H7 (cell line): ENCODE measurements at regions not wholly inside any gene's neighbourhood (a gene's known extent, or its start where the extent isn't known, plus 50 kb on each side); places are given as distances from the start of the nearest gene placed in this dataset.

Experiments used
- DNase-seq: peaks from one replicate; pipeline ENCODE4 v3.0.0; 2012
- H3K27me3 ChIP-seq: 2 replicates; pipeline ENCODE4 v1.6.0; 2011; ENCODE audit warnings: mild to moderate bottlenecking, low read length; ENCODE audit not compliant: control insufficient read depth, insufficient read depth
- H3K36me3 ChIP-seq: replicated peaks from 2 replicates; pipeline ENCODE4 v1.5.1; 2011; ENCODE audit warnings: low read length; ENCODE audit not compliant: control insufficient read depth, insufficient read depth
- H3K4me3 ChIP-seq: 2 replicates; pipeline ENCODE4 v1.5.1; 2011; ENCODE audit warnings: low read depth, mild to moderate bottlenecking, control low read depth, low read length, moderate library complexity; ENCODE audit not compliant: insufficient read depth

DNA sequence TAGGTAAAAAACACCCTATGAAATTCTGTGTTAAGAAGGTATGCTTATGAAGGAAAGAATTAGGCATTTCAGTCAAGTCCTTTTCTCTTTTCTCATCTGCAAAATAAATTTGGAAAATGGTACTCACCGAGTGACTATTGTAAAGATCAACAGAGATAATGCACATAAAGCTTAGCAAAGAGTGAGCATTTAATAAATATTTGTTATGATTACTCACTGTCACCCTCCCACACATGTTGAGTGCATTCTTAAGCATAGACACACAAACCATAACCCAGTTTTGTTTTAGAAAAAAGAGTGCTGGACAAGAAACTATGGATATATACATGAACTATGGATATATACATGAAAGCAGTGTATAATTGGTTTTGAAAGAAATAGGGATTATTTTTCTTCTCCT, 54.7 kb upstream of the PRLR start:
- no peaks in the 10 kb centered on the region for H3K36me3 ChIP-seq
- no peaks in the 10 kb centered on the region for H3K27me3 ChIP-seq
- no peak overlapping the region for H3K4me3 ChIP-seq
- DNase-seq: no peak

GRCh38 chr5:35284364-35284763, 54.1 kb upstream of the PRLR start:
- Histone ChIP-seq H3K36me3 (no peaks in the 10 kb centered on the region), H3K27me3 (no peaks in the 10 kb centered on the region), H3K4me3 (no peak overlapping the region)
- no peak for DNase-seq

DNA sequence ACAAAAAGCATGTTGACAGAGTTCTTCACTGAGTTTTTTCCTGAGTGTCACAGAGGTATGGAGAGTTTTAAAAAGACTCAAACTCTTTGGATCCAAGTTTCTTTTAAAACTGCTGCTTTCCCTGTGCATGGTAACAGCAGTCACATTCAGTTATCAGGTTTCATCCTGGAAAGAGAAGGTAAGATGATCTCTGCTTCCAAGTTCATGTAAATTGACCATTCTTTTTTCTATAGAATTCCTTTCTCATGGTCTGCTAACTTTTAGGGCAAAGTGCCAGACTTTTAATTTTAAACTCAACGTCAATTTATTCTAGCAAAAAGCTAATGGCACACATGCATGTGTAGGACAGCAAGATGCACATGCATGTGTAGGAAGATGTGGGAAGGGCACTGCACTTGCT, 52.5 kb upstream of the PRLR start:
- Histone ChIP-seq H3K4me3 (no peak overlapping the region), H3K36me3 (no peaks in the 10 kb centered on the region), H3K27me3 (no peaks in the 10 kb centered on the region)
- DNase-seq: no peak

GRCh38 chr5:35281613-35282012, 51.3 kb upstream of the PRLR start:
- Histone ChIP-seq H3K36me3 (no peaks in the 10 kb centered on the region), H3K27me3 (no peaks in the 10 kb centered on the region), H3K4me3 (no peak overlapping the region)
- no peak for DNase-seq
